Liver (tissue), 8 donors: ENCODE measurements at regions not wholly inside any gene's neighbourhood (a gene's known extent, or its start where the extent isn't known, plus 50 kb on each side); places are given as distances from the start of the nearest gene placed in this dataset.

Experiments used
- DNase-seq: peaks from one replicate; pipeline ENCODE4 v3.0.0-alpha.2; 2017; ENCODE audit warnings: low spot score
- H3K27ac ChIP-seq, 2 donors: one replicate each; pipeline ENCODE4 v1.7.0; 2013; ENCODE audit warnings: inconsistent platforms in 2 of 2, low read length in 2 of 2, control low read depth in 1 of 2, low read depth in 1 of 2, mild to moderate bottlenecking in 1 of 2
- H3K27me3 ChIP-seq, 4 donors: one replicate each; pipeline versions ENCODE4 v1.6.1 to v1.7.0; 2013; ENCODE audit warnings: low read length in 3 of 4, inconsistent platforms in 1 of 4, mild to moderate bottlenecking in 1 of 4, moderate library complexity in 1 of 4; ENCODE audit not compliant: control insufficient read depth in 4 of 4, insufficient read depth in 4 of 4
- H3K36me3 ChIP-seq, 4 donors: one replicate each; pipeline versions ENCODE4 v1.6.1 to v1.7.0; 2013; ENCODE audit warnings: low read length in 3 of 4, mild to moderate bottlenecking in 3 of 4, low read depth in 1 of 4, moderate library complexity in 1 of 4; ENCODE audit not compliant: control insufficient read depth in 4 of 4, insufficient read depth in 3 of 4
- H3K4me1 ChIP-seq, 4 donors: one replicate each; pipeline versions ENCODE4 v1.6.1 to v1.7.0; 2013; ENCODE audit warnings: low read length in 3 of 4, mild to moderate bottlenecking in 3 of 4, moderate library complexity in 1 of 4; ENCODE audit not compliant: control insufficient read depth in 4 of 4, insufficient read depth in 4 of 4
- H3K4me3 ChIP-seq, 3 donors: one replicate each; pipeline versions ENCODE4 v1.6.1 to v1.7.0; 2013; ENCODE audit warnings: low read length in 3 of 3, control low read depth in 1 of 3, low read depth in 1 of 3, mild to moderate bottlenecking in 1 of 3
- H3K9ac ChIP-seq, 2 donors: one replicate each; pipeline ENCODE4 v1.7.0; 2013; ENCODE audit warnings: low read length in 2 of 2, mild to moderate bottlenecking in 2 of 2, moderate library complexity in 2 of 2, control low read depth in 1 of 2, low read depth in 1 of 2
- H3K9me3 ChIP-seq, 4 donors: one replicate each; pipeline versions ENCODE4 v1.6.1 to v1.7.0; 2013; ENCODE audit warnings: low read length in 3 of 4; ENCODE audit not compliant: control insufficient read depth in 4 of 4
- EGR1 ChIP-seq, 2 donors: IDR thresholded peaks; 2 replicates each; pipeline ENCODE4 v1.6.1; 2016 to 2018; ENCODE audit warnings: antibody characterized with exemption in 2 of 2, low read depth in 2 of 2
- FOXA1 ChIP-seq: IDR thresholded peaks from 2 replicates; pipeline ENCODE4 v1.6.1; 2016; ENCODE audit warnings: antibody characterized with exemption
- FOXA2 ChIP-seq: IDR thresholded peaks from 2 replicates; pipeline ENCODE4 v1.6.1; 2016; ENCODE audit warnings: antibody characterized with exemption
- GABPA ChIP-seq, 2 donors: IDR thresholded peaks in 1 of 2; conservative IDR thresholded peaks in 1 of 2; 2 replicates each; pipeline ENCODE4 v1.6.1; 2016; ENCODE audit warnings: antibody characterized with exemption in 2 of 2, mild to moderate bottlenecking in 1 of 2, moderate library complexity in 1 of 2
- HNF4A ChIP-seq, 2 donors: conservative IDR thresholded peaks; 2 replicates each; pipeline ENCODE4 v1.6.1; 2016; ENCODE audit warnings: antibody characterized with exemption in 2 of 2, mild to moderate bottlenecking in 2 of 2
- HNF4G ChIP-seq: IDR thresholded peaks from 2 replicates; pipeline ENCODE4 v1.6.1; 2016; ENCODE audit warnings: antibody characterized with exemption
- JUND ChIP-seq, 2 donors: IDR thresholded peaks; 2 replicates each; pipeline ENCODE4 v1.6.1; 2016; ENCODE audit warnings: antibody characterized with exemption in 2 of 2
- NR2F2 ChIP-seq: IDR thresholded peaks from 2 replicates; pipeline ENCODE4 v1.6.1; 2016; ENCODE audit warnings: antibody characterized with exemption
- RAD21 ChIP-seq, 2 donors: IDR thresholded peaks; 2 replicates each; pipeline ENCODE4 v1.6.1; 2016; ENCODE audit warnings: antibody characterized with exemption in 2 of 2, mild to moderate bottlenecking in 2 of 2
- SP1 ChIP-seq: IDR thresholded peaks from 2 replicates; pipeline ENCODE4 v1.6.1; 2018; ENCODE audit warnings: antibody characterized with exemption, mild to moderate bottlenecking
- TAF1 ChIP-seq: conservative IDR thresholded peaks from 2 replicates; pipeline ENCODE4 v1.6.1; 2016; ENCODE audit warnings: antibody characterized with exemption, mild to moderate bottlenecking
- WGBS: extraction: QIAGEN DNeasy Blood & Tissue Kit; methylation state at CpG from one replicate; pipeline ENCODE4 v1.1.7; 2013; 5-methylcytosine and 5-hydroxymethylcytosine counted together
- TF ChIP-seq, protein P1 (sequence below): IDR thresholded peaks from 2 replicates; pipeline ENCODE4 v1.6.1; 2016; ENCODE audit warnings: antibody characterized with exemption, mild to moderate bottlenecking
- TF ChIP-seq, protein P2 (sequence below): IDR thresholded peaks from 2 replicates; pipeline ENCODE4 v1.6.1; 2016; ENCODE audit warnings: antibody characterized with exemption
- TF ChIP-seq, protein P3 (sequence below): IDR thresholded peaks from 2 replicates; pipeline ENCODE4 v1.6.1; 2016; ENCODE audit warnings: antibody characterized with exemption
- TF ChIP-seq, protein P4 (sequence below): IDR thresholded peaks from 2 replicates; pipeline ENCODE4 v1.6.1; 2016; ENCODE audit warnings: antibody characterized with exemption
- TF ChIP-seq, protein P5 (sequence below): fragments of 150-350 bp; IDR thresholded peaks from 2 replicates; pipeline ENCODE4 v1.5.1; 2017; ENCODE audit warnings: improper control_type of control experiment, low read depth, low read length; ENCODE audit not compliant: missing input control
- donor health status: healthy.
- donor health status: healthy.
- donor health status: healthy.
- donor health status: healthy.
- donor health status: healthy.

DNA sequence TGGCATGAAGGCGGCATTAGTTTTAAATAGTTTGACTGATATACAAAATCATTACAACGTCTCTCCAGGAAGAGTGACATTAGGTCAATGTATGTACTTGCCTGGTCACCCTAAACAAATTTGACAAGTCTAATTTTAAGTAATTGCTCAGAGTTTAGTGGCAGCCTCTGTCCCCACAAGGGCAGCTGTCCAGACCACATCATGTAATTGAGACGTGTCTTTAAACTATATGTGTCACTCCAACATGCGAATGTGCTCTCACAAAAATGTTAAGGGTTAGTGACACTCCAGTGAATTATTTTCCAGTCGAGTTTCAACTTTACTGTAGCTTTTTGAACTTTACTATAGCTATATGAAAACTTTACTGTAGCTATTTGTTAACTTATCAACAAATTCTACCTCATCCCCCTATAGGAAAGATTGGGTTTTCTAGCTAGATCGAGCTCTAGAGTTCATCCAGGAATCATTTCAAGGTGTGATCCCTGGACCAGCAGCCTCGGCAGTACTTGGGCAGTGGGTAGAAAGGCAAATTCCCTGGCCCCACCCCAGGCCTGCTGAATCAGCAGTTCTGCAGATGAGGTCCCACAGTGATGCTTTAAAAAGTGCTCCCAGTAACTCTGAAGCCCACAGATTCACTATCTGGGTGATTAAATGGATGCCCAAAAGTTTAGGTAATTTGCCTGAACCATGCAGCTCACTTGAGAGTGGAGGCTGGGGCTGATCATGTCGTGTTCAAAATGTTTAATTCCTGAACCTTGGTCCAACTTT is 66.4 kb upstream of the POU3F3 start:
- WGBS = 60% methylated on average over 8 of the region's 8 CpGs
- Histone ChIP-seq H3K36me3 (no peaks in the 10 kb centered on the region), H3K4me1 (no peaks in the 10 kb centered on the region), H3K9me3 (no peaks in the 10 kb centered on the region), H3K27ac (no peak overlapping the region), H3K27me3 (peaks cover 0 to 6% (median 3%) of the 10 kb centered on the region in 4 donors), H3K4me3 (no peak overlapping the region), H3K9ac (no peak overlapping the region)
- DNase-seq = no peak
- TF ChIP-seq, protein P1, sequence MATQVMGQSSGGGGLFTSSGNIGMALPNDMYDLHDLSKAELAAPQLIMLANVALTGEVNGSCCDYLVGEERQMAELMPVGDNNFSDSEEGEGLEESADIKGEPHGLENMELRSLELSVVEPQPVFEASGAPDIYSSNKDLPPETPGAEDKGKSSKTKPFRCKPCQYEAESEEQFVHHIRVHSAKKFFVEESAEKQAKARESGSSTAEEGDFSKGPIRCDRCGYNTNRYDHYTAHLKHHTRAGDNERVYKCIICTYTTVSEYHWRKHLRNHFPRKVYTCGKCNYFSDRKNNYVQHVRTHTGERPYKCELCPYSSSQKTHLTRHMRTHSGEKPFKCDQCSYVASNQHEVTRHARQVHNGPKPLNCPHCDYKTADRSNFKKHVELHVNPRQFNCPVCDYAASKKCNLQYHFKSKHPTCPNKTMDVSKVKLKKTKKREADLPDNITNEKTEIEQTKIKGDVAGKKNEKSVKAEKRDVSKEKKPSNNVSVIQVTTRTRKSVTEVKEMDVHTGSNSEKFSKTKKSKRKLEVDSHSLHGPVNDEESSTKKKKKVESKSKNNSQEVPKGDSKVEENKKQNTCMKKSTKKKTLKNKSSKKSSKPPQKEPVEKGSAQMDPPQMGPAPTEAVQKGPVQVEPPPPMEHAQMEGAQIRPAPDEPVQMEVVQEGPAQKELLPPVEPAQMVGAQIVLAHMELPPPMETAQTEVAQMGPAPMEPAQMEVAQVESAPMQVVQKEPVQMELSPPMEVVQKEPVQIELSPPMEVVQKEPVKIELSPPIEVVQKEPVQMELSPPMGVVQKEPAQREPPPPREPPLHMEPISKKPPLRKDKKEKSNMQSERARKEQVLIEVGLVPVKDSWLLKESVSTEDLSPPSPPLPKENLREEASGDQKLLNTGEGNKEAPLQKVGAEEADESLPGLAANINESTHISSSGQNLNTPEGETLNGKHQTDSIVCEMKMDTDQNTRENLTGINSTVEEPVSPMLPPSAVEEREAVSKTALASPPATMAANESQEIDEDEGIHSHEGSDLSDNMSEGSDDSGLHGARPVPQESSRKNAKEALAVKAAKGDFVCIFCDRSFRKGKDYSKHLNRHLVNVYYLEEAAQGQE = no peak
- TF ChIP-seq HNF4G (no peak), JUND (IDR thresholded peaks at IDR 0.05) (no peak), EGR1 (IDR thresholded peaks at IDR 0.05; ENCODE audit: low read depth in 2 of 2) (no peak), SP1 (no peak)
- TF ChIP-seq, protein P2, sequence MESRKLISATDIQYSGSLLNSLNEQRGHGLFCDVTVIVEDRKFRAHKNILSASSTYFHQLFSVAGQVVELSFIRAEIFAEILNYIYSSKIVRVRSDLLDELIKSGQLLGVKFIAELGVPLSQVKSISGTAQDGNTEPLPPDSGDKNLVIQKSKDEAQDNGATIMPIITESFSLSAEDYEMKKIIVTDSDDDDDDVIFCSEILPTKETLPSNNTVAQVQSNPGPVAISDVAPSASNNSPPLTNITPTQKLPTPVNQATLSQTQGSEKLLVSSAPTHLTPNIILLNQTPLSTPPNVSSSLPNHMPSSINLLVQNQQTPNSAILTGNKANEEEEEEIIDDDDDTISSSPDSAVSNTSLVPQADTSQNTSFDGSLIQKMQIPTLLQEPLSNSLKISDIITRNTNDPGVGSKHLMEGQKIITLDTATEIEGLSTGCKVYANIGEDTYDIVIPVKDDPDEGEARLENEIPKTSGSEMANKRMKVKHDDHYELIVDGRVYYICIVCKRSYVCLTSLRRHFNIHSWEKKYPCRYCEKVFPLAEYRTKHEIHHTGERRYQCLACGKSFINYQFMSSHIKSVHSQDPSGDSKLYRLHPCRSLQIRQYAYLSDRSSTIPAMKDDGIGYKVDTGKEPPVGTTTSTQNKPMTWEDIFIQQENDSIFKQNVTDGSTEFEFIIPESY = no peak

DNA sequence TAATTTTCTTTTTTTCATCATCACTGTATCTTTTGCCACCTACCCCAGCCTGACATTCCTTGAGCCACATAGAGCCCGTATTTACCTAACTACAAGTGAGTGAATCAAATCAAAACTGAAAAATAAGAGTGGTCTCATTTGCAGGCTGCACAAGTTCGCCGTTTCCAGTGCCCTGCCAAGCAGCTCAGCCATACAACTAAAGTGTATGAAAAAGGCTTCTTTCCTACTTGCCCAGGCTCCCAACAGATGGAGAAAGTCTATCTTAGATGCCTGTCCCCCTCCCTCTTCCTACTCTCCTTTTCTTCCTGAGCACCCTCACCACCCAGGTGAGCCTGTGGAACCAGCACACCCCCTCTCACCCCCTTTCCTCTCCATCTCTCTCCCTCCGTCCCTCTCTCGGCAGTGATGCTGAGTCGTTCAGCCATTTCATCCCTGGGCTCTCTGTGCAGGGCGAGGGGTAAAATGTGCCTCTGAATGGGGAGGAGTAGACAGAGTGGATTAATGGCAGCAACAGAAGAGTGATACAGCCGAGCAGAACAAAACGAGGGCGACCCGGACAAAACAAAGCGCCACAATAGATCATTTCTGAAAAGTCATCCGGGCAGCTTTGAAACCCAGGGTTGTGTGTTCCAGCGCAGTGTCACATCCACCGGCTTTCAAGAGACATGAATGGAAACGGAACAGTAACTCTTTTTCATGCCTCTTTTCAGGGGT is 65.0 kb upstream of the POU3F3 start:
- no peaks in the 10 kb centered on the region for H3K4me1 ChIP-seq
- peaks cover 0 to 6% (median 2%) of the 10 kb centered on the region in 4 donors for H3K27me3 ChIP-seq
- DNase-seq = no peak
- 78% methylated on average over 16 of the region's 16 CpGs for WGBS
- no peak overlapping the region for H3K9ac ChIP-seq
- no peaks in the 10 kb centered on the region for H3K36me3 ChIP-seq
- peaks cover 0 to 3% (median 0%) of the 10 kb centered on the region in 4 donors for H3K9me3 ChIP-seq
- no peak overlapping the region for H3K4me3 ChIP-seq
- H3K27ac ChIP-seq = no peak overlapping the region
- TF ChIP-seq, protein P3, sequence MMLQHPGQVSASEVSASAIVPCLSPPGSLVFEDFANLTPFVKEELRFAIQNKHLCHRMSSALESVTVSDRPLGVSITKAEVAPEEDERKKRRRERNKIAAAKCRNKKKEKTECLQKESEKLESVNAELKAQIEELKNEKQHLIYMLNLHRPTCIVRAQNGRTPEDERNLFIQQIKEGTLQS = no peak
- TF ChIP-seq HNF4G (no peak), FOXA2 (no peak), FOXA1 (no peak), HNF4A (conservative IDR thresholded peaks at IDR 0.05) (no peak), RAD21 (IDR thresholded peaks at IDR 0.05) (no peak), TAF1 (no peak), EGR1 (IDR thresholded peaks at IDR 0.05; ENCODE audit: low read depth in 2 of 2) (no peak), NR2F2 (no peak), GABPA (IDR thresholded peaks at IDR 0.05 in 1 of 2, conservative IDR thresholded peaks at IDR 0.05 in 1 of 2) (no peak), JUND (IDR thresholded peaks at IDR 0.05) (no peak), SP1 (no peak)
- TF ChIP-seq, protein P2 = no peak
- TF ChIP-seq, protein P4, sequence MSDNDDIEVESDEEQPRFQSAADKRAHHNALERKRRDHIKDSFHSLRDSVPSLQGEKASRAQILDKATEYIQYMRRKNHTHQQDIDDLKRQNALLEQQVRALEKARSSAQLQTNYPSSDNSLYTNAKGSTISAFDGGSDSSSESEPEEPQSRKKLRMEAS = no peak
- TF ChIP-seq, protein P5, sequence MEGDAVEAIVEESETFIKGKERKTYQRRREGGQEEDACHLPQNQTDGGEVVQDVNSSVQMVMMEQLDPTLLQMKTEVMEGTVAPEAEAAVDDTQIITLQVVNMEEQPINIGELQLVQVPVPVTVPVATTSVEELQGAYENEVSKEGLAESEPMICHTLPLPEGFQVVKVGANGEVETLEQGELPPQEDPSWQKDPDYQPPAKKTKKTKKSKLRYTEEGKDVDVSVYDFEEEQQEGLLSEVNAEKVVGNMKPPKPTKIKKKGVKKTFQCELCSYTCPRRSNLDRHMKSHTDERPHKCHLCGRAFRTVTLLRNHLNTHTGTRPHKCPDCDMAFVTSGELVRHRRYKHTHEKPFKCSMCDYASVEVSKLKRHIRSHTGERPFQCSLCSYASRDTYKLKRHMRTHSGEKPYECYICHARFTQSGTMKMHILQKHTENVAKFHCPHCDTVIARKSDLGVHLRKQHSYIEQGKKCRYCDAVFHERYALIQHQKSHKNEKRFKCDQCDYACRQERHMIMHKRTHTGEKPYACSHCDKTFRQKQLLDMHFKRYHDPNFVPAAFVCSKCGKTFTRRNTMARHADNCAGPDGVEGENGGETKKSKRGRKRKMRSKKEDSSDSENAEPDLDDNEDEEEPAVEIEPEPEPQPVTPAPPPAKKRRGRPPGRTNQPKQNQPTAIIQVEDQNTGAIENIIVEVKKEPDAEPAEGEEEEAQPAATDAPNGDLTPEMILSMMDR = no peak
- TF ChIP-seq, protein P1 = no peak
